ENCODE measurements at regions not wholly inside any gene's neighbourhood (a gene's known extent, or its start where the extent isn't known, plus 50 kb on each side); places are given as distances from the start of the nearest gene placed in this dataset.

DNA sequence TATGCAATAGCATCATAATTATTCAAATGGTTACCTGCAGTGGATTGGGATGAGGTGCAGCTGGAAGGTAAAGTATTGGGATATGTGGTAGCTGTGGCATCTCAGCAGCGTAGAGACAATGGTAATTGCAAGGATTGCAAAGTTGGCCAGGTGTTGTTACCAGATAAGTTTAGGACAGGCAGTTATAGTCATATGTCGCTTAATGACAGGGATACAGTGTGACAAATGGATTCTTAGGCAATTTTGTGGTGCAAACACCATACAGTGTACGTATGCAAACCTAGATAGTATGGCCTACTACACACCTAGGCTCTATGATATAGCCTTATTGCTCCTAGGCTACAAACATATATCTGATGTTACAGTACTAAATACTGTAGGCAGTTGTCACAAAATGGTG lies 163.5 kb upstream of the LYZL2 start:
- no peak for DNase-seq (ENCODE audit: low spot score)

DNA sequence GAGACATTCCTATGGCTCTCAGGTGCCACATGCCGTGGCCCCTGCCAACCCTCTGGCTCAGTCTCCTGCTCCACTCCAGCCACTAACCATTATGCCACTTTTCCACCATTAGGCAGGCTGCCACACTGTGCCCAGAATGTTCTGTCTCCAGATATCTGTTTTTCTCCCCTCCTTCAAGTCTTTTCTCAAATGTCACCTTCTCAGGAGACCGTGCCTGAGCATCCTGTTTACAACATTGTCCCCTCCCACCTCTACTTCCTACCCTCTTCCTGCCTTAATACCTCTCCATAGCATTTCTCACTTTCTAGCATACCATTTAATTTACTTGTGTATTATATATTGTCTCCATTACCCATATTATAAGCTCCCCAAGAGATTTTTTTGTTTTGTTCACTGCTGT lies 162.5 kb upstream of the LYZL2 start:
- no peak for DNase-seq (ENCODE audit: low spot score)

- DNase-seq (ENCODE audit: low spot score): no peak
Measured at GRCh38 chr10:30791197-30791611, 161.7 kb upstream of the LYZL2 start.

DNA sequence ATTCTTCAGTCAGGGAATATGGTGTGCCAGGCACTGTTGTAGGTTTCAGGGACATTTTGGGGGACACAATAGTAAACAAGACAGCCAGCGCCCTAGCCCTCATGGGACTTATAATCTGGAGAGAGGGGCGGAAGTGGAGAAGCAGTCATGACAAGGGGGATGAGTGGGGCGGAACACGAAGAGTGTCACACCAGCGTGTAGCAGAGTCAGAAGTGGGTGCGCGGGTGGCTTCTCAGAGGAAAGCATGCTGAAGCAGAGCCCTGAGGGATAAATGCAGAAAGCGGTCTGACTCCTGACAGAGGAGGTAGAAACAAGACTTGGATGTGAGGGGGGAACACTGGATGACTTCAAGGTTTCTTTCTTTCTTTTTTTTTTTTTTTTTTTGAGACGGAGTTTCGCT lies 160.3 kb upstream of the LYZL2 start:
- no peak for DNase-seq (ENCODE audit: low spot score)

GRCh38 chr10:30788307-30788706 lies 158.8 kb upstream of the LYZL2 start:
- DNase-seq (ENCODE audit: low spot score): no peak

DNA sequence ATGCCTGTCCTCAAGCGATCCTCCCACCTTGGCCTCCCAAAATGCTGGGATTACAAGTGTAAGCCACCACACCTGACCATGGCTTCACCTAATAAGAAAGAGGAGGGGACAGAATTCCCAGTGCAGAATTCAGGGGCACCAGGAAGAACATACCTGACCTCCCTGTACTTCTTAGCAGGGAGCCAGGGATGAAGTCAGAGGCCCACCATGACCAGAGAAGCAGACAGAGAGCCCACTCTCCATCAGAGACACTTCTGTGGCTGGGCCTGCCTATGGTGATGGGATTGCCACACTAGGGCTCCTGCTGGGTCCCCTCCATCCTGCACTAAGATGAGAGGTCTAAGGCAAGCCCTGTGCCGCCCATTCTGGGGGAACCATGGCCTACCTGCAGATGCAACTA lies 157.4 kb upstream of the LYZL2 start:
- no peak for DNase-seq (ENCODE audit: low spot score)

DNA sequence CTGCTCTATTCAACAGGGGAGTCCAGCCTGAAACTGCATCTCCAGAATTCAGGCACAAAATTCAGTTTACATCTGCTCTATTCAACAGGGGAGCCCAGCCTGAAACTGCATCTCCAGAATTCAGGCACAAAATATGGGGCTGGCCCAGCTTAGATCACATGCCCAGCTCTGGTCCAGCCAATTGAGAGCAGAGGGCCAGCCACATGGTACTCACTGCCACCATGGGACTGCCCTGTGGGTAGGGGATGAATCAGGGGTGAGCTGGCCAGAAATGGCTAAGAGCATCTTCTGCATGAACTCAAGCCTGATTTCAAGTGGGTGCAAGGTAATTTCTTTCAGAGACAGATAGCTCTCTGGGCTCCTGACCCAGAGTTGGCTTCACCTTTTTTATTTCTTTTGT lies 156.6 kb upstream of the LYZL2 start:
- no peak for DNase-seq (ENCODE audit: low spot score)

GRCh38 chr10:30784897-30785605 lies 155.5 kb upstream of the LYZL2 start:
- no peak for DNase-seq (ENCODE audit: low spot score)

DNA sequence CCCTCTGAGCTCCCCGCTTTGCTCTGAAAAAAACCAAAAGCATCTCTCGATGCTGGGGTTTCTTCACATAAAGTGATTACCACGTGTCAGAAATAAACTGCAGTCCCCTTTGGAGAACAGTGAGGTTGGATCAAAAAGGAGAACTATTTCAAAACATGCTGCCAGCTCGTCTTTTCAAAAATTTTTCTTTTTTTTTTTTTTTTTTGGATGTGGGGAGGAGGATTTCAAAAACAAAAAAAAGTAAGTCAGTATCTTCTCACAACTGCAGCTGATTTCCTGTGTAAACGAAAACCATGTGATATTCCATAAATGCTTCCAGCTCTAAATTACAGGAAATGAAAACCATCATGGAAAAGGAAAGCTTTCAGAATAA lies 155.0 kb upstream of the LYZL2 start:
- no peak for DNase-seq (ENCODE audit: low spot score)

DNA sequence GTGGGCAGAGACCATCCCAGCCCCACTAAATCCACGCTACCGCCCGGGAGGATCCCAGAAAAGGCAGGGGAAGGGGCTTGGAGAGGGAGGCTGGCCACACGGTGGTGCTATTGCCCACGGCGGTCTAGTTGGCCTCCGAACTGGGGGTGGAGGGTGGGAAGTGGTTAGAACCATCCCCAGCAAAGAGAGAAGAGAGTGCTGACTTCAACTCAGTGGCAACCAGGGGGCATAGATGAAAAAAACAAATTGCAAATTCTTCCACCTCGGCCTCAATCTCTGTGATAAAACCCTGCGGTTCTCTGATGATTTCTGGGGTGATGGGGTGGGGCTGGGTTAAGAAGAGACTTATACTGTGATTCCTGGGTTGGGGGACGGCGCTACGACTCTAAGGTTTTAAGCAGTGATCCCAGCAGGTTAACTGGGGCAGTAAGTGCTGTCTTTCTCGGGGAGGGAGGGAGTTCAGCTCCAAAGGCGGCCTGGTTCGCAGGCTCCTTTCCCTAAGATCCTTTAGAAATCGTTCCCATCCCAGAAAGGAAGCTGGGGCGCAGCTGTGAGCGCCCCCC lies 154.5 kb upstream of the LYZL2 start:
- peak; percentile 90 for DNase-seq (ENCODE audit: low spot score)

- no peak for DNase-seq (ENCODE audit: low spot score)
Measured at GRCh38 chr10:30782537-30783461, 153.2 kb upstream of the LYZL2 start.

DNA sequence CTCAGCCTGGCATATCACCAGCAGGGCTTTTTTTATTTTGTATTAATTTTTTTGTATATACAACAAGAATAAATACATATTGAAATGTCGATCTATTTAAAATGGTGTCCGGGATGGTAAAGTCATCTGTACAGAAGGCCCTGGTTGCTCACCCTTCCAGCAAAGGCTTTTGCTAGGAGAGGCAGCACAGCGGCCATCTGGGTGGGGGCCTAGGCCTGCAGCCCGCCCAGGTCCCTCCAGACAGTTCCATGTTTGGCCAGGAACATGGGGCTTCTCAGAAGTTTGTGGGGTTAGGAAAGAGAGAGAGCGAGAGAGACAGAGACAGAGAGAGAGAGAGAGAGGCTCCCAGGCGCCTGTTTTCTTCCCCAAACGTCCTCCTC lies 152.6 kb upstream of the LYZL2 start:
- no peak for DNase-seq (ENCODE audit: low spot score)

DNA sequence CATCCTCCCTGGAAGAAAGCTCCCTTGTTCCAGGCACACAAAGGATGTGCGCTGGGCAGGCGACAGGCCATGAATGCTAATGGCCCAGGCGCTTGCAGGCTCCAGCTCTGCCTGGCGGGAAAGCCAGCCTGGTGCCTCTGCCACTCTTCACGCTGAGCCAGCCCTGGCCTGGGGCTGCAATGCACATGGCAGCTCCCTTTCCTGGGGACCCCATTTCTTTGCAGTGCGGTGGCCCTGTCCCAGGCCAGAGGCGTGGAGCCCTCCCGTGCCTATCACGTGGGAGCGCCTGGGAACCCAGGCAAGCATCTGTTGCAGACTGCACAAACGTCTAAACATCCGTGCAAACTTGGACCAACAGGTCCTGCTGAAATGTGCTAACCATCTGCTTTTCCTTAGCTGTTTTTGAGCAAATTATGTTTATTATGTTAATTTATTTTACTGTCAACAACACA lies 152.1 kb upstream of the LYZL2 start:
- DNase-seq (ENCODE audit: low spot score): no peak

GRCh38 chr10:30778769-30779168 lies 149.2 kb upstream of the LYZL2 start:
- DNase-seq (ENCODE audit: low spot score): no peak

- no peak for DNase-seq (ENCODE audit: low spot score)
Measured at GRCh38 chr10:30775779-30776591, 146.4 kb upstream of the LYZL2 start.

DNA sequence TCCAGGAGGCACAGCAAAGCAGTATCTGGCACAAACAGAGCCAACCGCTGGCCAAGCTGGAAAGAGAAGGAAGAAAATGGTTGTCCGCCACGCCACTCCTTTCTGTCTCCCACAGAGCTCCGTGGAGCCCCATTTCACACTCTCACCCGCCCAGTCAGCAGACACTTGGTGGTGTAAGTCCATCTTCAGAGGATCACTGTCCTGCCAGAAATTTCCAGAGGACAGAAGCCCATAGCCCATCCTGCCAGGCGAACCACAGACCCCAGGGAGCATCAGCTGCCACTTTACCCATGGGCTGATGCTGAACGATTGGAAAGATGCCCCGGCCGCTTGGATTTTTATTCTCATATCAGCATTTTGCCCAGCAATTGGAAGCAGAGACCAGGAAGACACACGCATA lies 144.7 kb upstream of the LYZL2 start:
- no peak for DNase-seq (ENCODE audit: low spot score)

GRCh38 chr10:30773501-30773900 lies 143.9 kb upstream of the LYZL2 start:
- DNase-seq (ENCODE audit: low spot score): no peak

DNA sequence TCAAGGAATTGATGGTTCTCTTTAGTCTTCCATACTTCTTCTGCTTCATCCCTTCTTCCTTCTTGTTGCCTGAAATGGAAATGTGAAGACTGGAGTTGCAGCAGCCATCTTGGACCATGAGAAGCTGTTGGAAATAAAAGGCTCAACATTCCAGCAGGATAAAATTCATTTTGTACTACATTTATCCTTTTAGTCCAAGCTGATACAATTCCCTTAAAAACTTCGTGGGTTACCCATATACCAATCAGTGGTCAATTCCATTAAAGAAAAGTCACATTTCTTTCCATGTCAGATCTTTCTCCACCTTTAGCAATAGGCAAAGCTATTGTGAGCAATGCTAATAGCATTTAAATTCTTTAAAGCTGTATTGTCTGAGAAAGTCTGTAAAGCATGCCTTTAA lies 141.3 kb upstream of the LYZL2 start:
- no peak for DNase-seq (ENCODE audit: low spot score)

DNA sequence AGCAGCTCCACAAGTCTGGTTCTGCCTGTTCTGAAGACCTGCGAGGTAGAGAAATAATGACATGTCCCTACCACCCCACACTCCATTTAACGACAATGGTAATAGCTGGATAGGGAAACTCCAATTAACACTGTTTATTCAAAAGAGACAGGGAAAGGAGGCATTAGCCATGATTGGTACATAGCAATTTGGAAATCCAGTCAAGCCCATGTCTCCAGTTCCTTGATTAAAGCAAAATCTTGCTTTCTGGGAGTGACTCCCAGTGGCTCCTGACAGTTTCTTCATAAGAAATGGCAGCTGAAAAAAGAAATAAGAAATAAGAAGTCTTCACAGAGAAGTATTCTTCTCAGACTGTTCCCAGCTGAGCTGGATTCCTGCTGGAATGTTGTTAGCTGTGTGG lies 140.7 kb upstream of the LYZL2 start:
- DNase-seq (ENCODE audit: low spot score): no peak

DNA sequence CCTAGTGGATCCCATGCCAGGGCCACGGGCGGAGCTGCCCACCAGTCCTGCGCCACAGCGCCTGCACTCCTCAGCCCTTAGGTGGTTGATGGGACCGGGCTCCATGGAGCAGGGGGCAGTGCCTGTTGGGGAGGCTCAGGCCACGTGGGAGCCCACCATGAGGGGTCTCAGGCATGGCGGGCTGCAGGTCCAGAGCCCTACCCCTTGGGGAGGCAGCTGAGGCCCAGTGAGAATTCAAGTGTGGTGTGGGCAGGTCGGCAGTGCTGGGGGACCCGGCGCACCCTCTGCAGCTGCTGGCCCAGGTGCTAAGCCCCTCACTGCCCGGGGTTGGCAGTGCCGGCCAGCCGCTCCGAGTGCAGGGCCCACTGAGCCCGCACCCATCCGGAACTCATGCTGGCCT lies 139.8 kb upstream of the LYZL2 start:
- no peak for DNase-seq (ENCODE audit: low spot score)

DNA sequence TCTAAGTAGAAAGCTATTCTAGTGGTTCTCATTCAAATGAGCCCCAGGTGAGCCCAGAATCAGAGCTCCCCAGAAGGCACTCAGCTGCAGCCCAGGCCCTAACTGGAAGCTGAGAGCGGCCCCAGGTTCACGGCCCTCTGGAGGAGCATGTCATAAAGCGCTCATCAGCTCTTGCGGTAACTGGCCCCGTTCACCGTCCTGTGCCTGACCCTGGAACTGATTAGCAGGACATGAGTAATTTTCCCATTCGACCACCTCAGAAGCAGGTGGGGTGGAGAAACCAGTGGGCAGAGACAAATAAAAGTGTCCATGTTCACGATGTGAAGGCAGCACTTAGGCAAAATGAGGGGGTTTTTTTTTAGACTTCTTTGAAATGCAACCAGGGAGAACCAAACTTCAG lies 136.1 kb upstream of the LYZL2 start:
- no peak for DNase-seq (ENCODE audit: low spot score)

DNA sequence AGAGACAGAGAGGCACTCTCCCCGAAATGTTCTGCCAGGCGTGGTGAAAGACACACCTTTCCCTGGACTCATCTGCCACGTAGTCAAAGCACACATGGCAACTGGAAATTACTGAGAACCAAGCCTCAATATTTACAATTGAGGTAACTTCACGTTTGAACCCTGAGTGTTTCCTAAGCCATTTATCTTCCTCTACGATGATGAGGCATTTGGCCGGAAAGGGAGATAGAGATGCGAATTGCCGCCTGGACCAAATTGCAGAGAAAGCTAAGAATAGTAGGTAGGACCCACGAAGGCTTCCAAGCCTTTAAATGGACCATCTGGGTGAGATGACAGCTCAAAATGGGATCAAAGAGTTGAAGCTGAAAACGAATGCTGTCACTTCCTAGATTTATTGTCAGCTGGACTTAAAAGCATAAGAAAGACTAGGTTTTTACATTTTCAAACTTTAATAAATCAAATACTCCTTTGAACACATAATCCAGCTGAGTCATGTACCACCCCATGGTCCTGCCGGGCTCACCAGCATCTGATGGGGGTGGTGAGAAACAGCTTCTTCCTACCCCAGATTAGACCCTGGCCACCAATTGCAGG lies 135.6 kb upstream of the LYZL2 start:
- DNase-seq (ENCODE audit: low spot score): no peak
